CD4-positive, CD25-positive, alpha-beta regulatory T cell (primary cell): ENCODE measurements at regions not wholly inside any gene's neighbourhood (a gene's known extent, or its start where the extent isn't known, plus 50 kb on each side); places are given as distances from the start of the nearest gene placed in this dataset.
A peak's percentile ranks its signal among the peaks of the same experiment; 100 is the strongest.

Experiments used
- ATAC-seq, 2 donors: fragments of 150-1000 bp; cut with Tn5 transposase; one replicate each; pipeline ENCODE4 v1.10.0; 2021; ENCODE audit warnings: low read depth in 2 of 2, moderate number of reproducible peaks in 2 of 2, moderate library complexity in 1 of 2
- DNase-seq, 3 donors: peaks; one replicate each; pipeline versions ENCODE4 v3.0.0 to v3.0.0-alpha.2; 2012 to 2022; ENCODE audit warnings: mixed read lengths in 1 of 3
- H3K27ac ChIP-seq: one replicate; pipeline ENCODE4 v1.7.0; 2013; ENCODE audit warnings: mild to moderate bottlenecking, low read length; ENCODE audit not compliant: insufficient read depth, poor library complexity, severe bottlenecking
- H3K27me3 ChIP-seq: one replicate; pipeline ENCODE4 v1.7.0; 2013; ENCODE audit warnings: low read length; ENCODE audit not compliant: control insufficient read depth, insufficient read depth
- H3K36me3 ChIP-seq: one replicate; pipeline ENCODE4 v1.7.0; 2013; ENCODE audit warnings: mild to moderate bottlenecking, low read length, moderate library complexity; ENCODE audit not compliant: control insufficient read depth, insufficient read depth
- H3K4me1 ChIP-seq: 2 replicates; pipeline ENCODE4 v1.7.0; 2013; ENCODE audit warnings: mild to moderate bottlenecking, low read length; ENCODE audit not compliant: insufficient read depth, control insufficient read depth, poor library complexity, severe bottlenecking
- H3K4me3 ChIP-seq: one replicate; pipeline ENCODE4 v1.7.0; 2013; ENCODE audit warnings: low read depth, mild to moderate bottlenecking, low read length, moderate library complexity
- H3K9me3 ChIP-seq, 2 experiments: 1 replicate in 1 of 2; 2 replicates in 1 of 2; pipeline ENCODE4 v1.7.0; 2013; ENCODE audit warnings: low read length in 2 of 2, mild to moderate bottlenecking in 1 of 2, moderate library complexity in 1 of 2; ENCODE audit not compliant: control insufficient read depth in 2 of 2
- H3K27ac Mint-ChIP-seq, 3 donors: one replicate each; pipeline ENCODE4 v1.8.0; 2020 to 2022; ENCODE audit warnings: mild to moderate bottlenecking in 3 of 3, mixed read lengths in 3 of 3, moderate library complexity in 2 of 3
- H3K27me3 Mint-ChIP-seq: one replicate; pipeline ENCODE4 v1.8.0; 2022; ENCODE audit warnings: mild to moderate bottlenecking, mixed read lengths
- H3K36me3 Mint-ChIP-seq: one replicate; pipeline ENCODE4 v1.8.0; 2020; ENCODE audit warnings: mixed read lengths
- H3K4me1 Mint-ChIP-seq, 4 donors: one replicate each; pipeline ENCODE4 v1.8.0; 2020 to 2022; ENCODE audit warnings: mixed read lengths in 4 of 4, mild to moderate bottlenecking in 1 of 4
- H3K4me3 Mint-ChIP-seq, 4 donors: one replicate each; pipeline ENCODE4 v1.8.0; 2020 to 2022; ENCODE audit warnings: mild to moderate bottlenecking in 4 of 4, mixed read lengths in 4 of 4, moderate library complexity in 3 of 4
- H3K9me3 Mint-ChIP-seq, 7 donors: one replicate each; pipeline ENCODE4 v1.8.0; 2020 to 2022; ENCODE audit warnings: mixed read lengths in 7 of 7, mild to moderate bottlenecking in 3 of 7, moderate library complexity in 2 of 7

DNA sequence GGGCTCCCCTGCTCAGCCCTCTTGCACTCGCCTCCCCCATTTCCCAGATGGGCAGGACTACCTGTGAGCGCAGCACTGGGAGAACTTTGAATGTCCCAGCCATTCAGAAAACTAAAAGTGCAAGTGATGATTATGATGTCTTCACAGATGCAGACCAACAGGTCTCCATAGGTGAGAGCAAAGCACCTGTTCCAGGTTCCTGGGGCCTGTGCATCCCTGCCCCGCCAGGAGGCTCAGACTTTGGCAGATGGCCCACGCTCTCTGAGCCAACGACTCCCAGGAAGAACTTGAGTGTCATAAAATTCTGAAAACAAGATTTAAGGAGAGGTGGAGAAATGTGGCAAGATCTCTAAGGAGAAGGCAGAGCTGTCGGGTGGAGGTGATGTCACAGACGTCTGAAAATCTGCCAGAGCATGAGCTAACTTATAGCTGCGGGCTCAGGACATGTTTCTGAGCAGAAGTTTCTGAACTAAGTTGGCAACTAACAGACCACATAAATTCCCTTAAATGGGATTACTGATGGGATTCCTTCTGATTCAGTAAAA lies 110.8 kb upstream of the IGF1R start:
- ATAC-seq (no peak), DNase-seq (no peak)
- Histone ChIP-seq H3K9me3 (no peaks in the 10 kb centered on the region), H3K36me3 (no peaks in the 10 kb centered on the region), H3K27ac (no peak overlapping the region), H3K4me1 (no peaks in the 10 kb centered on the region), H3K4me3 (no peak overlapping the region), H3K27me3 (no peaks in the 10 kb centered on the region)
- Mint-ChIP-seq H3K4me1 (no peaks in the 10 kb centered on the region), H3K4me3 (no peak overlapping the region), H3K27me3 (peaks cover 4% of the 10 kb centered on the region), H3K27ac (no peak overlapping the region), H3K9me3 (peaks cover 0 to 2% (median 0%) of the 10 kb centered on the region in 7 donors), H3K36me3 (no peaks in the 10 kb centered on the region)

DNA sequence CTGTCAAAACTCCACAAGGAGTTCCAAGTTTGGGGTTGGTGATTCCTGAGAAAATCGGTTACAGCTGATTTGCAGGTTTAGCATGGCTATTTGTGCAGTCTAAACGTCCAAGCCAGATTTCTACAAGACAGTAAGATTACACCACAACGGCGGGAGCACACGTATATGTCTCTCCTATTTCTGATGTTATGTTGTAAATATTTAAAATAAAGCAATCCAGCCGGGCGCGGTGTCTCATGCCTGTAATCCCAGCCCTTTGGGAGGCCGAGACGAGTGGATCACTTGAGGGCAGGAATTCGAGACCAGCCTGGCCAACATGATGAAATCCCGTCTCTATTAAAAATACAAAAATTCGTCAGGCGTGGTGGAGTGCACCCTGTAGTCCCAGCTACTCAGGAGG lies 106.8 kb upstream of the IGF1R start:
- Histone ChIP-seq H3K36me3 (no peaks in the 10 kb centered on the region), H3K27ac (no peak overlapping the region), H3K9me3 (no peaks in the 10 kb centered on the region), H3K4me1 (no peaks in the 10 kb centered on the region), H3K27me3 (peaks cover 2% of the 10 kb centered on the region), H3K4me3 (no peak overlapping the region)
- Mint-ChIP-seq H3K4me1 (no peaks in the 10 kb centered on the region), H3K36me3 (no peaks in the 10 kb centered on the region), H3K4me3 (no peak overlapping the region), H3K27ac (no peak overlapping the region), H3K9me3 (peaks cover 0 to 4% (median 0%) of the 10 kb centered on the region in 7 donors), H3K27me3 (peaks cover 11% of the 10 kb centered on the region)
- no peak for ATAC-seq
- no peak for DNase-seq

DNA sequence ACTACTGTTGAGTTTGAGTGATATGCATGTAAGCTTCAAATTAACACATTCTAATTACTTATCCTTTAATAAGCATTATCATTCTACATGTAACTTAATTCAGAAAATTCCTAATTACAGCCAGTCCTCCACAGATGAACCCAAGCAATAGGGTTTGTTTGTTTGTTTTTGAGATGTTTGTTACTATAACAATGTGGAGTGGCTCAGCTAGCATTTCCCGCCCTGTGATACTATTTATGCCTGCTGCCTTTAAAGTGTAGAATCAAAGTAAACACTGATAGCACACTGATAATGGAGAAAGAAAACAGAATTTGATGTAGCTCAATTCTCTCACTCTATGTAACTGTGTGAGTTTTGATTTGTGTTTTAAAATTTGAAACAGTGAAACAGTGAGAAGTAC lies 105.1 kb upstream of the IGF1R start:
- peaks cover 0 to 4% (median 0%) of the 10 kb centered on the region in 7 donors for H3K9me3 Mint-ChIP-seq
- Histone ChIP-seq H3K4me3 (no peak overlapping the region), H3K9me3 (no peaks in the 10 kb centered on the region), H3K4me1 (peaks cover 2% of the 10 kb centered on the region), H3K36me3 (no peaks in the 10 kb centered on the region), H3K27me3 (peaks cover 10% of the 10 kb centered on the region), H3K27ac (no peak overlapping the region)
- peaks cover 23% of the 10 kb centered on the region for H3K27me3 Mint-ChIP-seq
- ATAC-seq = no peak
- no peak for DNase-seq
- H3K4me3 Mint-ChIP-seq = no peak overlapping the region
- H3K36me3 Mint-ChIP-seq = no peaks in the 10 kb centered on the region
- H3K27ac Mint-ChIP-seq = no peak overlapping the region
- H3K4me1 Mint-ChIP-seq = peaks cover 0 to 11% (median 2%) of the 10 kb centered on the region in 4 donors

DNA sequence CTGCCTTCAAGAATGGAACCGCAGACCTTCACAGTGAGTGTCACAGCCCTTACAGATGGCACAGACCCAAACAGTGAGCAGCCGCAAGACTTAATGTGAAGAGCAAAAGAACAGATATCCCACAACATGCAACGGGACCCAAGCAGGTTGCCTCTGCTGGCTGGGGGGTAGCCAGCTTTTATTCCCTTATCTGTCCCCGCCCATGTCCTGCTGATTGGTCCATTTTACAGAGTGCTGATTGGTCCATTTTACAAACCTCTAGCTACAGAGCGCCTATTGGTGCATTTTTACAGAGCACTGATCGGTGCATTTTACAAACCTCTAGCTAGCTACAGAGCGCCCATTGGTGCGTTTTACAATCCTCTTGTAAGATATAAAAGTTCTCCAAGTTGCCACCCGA lies 102.0 kb upstream of the IGF1R start:
- H3K27ac Mint-ChIP-seq = no peak overlapping the region

DNA sequence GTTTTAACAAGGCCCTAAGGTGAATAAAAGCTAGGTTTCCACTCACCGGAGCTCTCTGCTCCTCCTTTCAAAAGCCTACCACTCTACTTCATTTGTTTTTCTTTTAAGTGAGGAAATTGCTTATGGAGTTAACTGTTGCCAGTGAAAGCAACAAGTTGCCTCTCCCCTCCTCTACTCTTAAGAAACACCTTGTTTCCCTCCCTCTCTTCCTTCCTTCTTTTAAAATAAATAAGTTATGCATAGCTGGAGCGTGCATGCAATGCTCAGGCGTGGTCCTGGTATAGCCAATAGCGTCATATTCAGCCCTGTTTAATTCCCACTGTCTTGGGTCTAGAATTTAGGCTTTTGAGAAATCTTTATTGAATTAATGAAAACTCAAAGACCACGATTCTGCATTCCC lies 101.1 kb upstream of the IGF1R start:
- no peak overlapping the region for H3K4me3 ChIP-seq
- H3K36me3 ChIP-seq = no peaks in the 10 kb centered on the region
- H3K4me1 ChIP-seq = peaks cover 8% of the 10 kb centered on the region
- H3K4me3 Mint-ChIP-seq = peak overlapping the region in 2 of 4 donors; percentile 81 to 90
- peaks cover 0 to 6% (median 0%) of the 10 kb centered on the region in 7 donors for H3K9me3 Mint-ChIP-seq
- peaks cover 35% of the 10 kb centered on the region for H3K27me3 Mint-ChIP-seq
- H3K4me1 Mint-ChIP-seq = peaks cover 0 to 21% (median 8%) of the 10 kb centered on the region in 4 donors
- no peaks in the 10 kb centered on the region for H3K9me3 ChIP-seq
- H3K27me3 ChIP-seq = peaks cover 10% of the 10 kb centered on the region
- no peak overlapping the region for H3K27ac Mint-ChIP-seq
- no peaks in the 10 kb centered on the region for H3K36me3 Mint-ChIP-seq
- DNase-seq = no peak
- H3K27ac ChIP-seq = no peak overlapping the region
- no peak for ATAC-seq

More for the DNA sequence above, 102.0 kb upstream of the IGF1R start:
- H3K27ac ChIP-seq = no peak overlapping the region
- H3K4me3 ChIP-seq = no peak overlapping the region
- Mint-ChIP-seq H3K9me3 (peaks cover 0 to 6% (median 0%) of the 10 kb centered on the region in 7 donors), H3K4me3 (no peak overlapping the region), H3K4me1 (peaks cover 0 to 21% (median 8%) of the 10 kb centered on the region in 4 donors), H3K27me3 (peaks cover 35% of the 10 kb centered on the region), H3K36me3 (no peaks in the 10 kb centered on the region)
- H3K4me1 ChIP-seq = peaks cover 8% of the 10 kb centered on the region
- DNase-seq (no peak), ATAC-seq (no peak)
- H3K9me3 ChIP-seq = no peaks in the 10 kb centered on the region
- H3K36me3 ChIP-seq = no peaks in the 10 kb centered on the region
- peaks cover 10% of the 10 kb centered on the region for H3K27me3 ChIP-seq

DNA sequence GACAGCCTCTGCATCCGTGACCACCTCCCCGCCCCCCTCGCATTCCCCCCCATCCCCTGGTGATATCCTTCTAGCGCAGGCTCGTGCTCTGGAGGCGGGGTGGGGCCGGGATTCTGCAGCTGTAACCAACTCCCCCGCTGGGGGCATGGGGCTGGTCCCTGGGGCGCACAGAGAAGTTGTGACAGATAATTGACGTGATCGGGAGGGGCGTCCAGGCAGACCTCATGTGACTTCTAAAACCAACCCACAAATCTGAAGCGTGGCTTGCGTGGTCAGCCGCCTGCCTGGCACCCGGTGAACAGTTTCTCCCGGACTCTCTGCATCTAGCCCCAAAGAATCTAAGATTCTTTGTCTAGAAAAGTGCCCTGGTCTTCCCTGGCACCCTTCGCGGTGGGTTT lies 100.6 kb upstream of the IGF1R start:
- peak overlapping the region in 2 of 3 donors; percentile 55 to 70 for H3K27ac Mint-ChIP-seq
- DNase-seq (no peak), ATAC-seq (no peak)
- Histone ChIP-seq H3K27ac (no peak overlapping the region), H3K9me3 (no peaks in the 10 kb centered on the region), H3K27me3 (peaks cover 10% of the 10 kb centered on the region), H3K4me1 (peaks cover 8% of the 10 kb centered on the region), H3K4me3 (peak overlapping the region; percentile 32), H3K36me3 (no peaks in the 10 kb centered on the region)
- peaks cover 0 to 6% (median 0%) of the 10 kb centered on the region in 7 donors for H3K9me3 Mint-ChIP-seq
- peak overlapping the region; percentile 4 to 90 (median 70) for H3K4me3 Mint-ChIP-seq
- peaks cover 0 to 21% (median 8%) of the 10 kb centered on the region in 4 donors for H3K4me1 Mint-ChIP-seq
- no peaks in the 10 kb centered on the region for H3K36me3 Mint-ChIP-seq
- peaks cover 35% of the 10 kb centered on the region for H3K27me3 Mint-ChIP-seq

DNA sequence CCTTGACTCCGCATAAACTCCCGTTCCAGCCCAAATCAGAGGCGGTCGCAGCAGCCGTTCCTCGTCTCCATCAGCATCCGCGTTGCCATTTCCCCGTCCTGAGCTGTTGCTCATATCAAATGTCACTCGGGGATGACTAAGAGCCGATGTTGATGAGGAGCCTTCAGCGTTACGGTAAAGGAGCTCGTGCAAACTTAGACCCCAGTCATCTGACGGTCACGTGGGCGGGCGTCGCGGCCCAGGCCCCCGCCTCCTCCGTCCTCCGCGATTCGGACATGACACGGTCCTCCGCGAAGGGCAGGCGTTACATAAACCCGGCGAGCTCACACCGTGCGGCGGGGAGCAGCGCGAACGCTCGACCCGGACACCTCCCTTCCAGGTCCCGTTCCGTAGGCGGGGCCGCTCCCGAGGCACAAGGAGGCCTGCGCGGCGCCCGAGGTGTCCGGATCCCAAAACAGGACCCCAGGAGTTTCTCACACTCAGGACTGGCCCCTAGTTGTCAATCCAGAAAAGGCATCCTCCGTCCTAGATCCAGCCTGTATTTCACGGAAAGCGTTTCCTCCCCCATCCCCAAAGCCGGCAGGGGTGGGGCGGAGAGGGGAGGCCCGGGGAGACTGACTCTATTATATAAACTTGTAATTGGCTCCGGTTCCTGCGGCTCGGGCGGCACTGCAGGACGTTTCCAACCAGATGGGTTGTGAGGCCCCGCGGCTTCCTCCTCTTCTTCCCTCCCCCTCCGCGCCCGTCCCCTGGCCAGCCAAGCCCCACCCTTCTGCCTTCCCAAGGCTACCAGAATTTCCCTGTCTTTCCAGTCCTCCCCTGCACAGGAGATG lies 100.0 kb upstream of the IGF1R start:
- Mint-ChIP-seq H3K4me3 (peak overlapping the region; percentile 58 to 90 (median 74)), H3K27ac (peak overlapping the region in 1 of 3 donors; percentile 70), H3K27me3 (peaks cover 35% of the 10 kb centered on the region), H3K9me3 (peaks cover 0 to 4% (median 0%) of the 10 kb centered on the region in 7 donors), H3K36me3 (no peaks in the 10 kb centered on the region), H3K4me1 (peaks cover 0 to 21% (median 8%) of the 10 kb centered on the region in 4 donors)
- H3K36me3 ChIP-seq = no peaks in the 10 kb centered on the region
- peaks cover 10% of the 10 kb centered on the region for H3K27me3 ChIP-seq
- H3K4me3 ChIP-seq = peak overlapping the region; percentile 32
- DNase-seq (peak in 1 of 3 donors; percentile 23), ATAC-seq (peak; percentile 60 to 79)
- no peak overlapping the region for H3K27ac ChIP-seq
- H3K4me1 ChIP-seq = peaks cover 8% of the 10 kb centered on the region
- no peaks in the 10 kb centered on the region for H3K9me3 ChIP-seq
